HL-60 (cell line): ENCODE measurements at regions not wholly inside any gene's neighbourhood (a gene's known extent, or its start where the extent isn't known, plus 50 kb on each side); places are given as distances from the start of the nearest gene placed in this dataset.

ENCODE experiments used
- DNase-seq, 2 experiments: peaks; one replicate each; pipeline ENCODE4 v3.0.0-alpha.2; 2010 to 2020; ENCODE audit warnings: low read depth in 1 of 2, low spot score in 1 of 2
- H3K27ac ChIP-seq: fragments of 250-450 bp; sonication (Bioruptor Pico); replicated peaks from 2 replicates; pipeline ENCODE4 v1.5.1; 2020; ENCODE audit warnings: mild to moderate bottlenecking, moderate library complexity
- H3K27me3 ChIP-seq: fragments of 250-450 bp; sonication (Bioruptor Pico); 2 replicates; pipeline ENCODE4 v1.5.1; 2021; ENCODE audit warnings: mild to moderate bottlenecking, moderate library complexity; ENCODE audit not compliant: insufficient read depth, poor library complexity, severe bottlenecking
- H3K4me3 ChIP-seq: replicated peaks from 2 replicates; pipeline ENCODE4 v1.5.1; 2011; ENCODE audit warnings: mild to moderate bottlenecking, control low read depth, low read length; ENCODE audit not compliant: insufficient read depth
- CTCF ChIP-seq: IDR thresholded peaks from one replicate; pipeline ENCODE4 v1.5.1; 2011; ENCODE audit warnings: low read length, control low read depth, inconsistent platforms; ENCODE audit not compliant: insufficient read depth
- GABPA ChIP-seq: IDR thresholded peaks from 2 replicates; pipeline ENCODE4 v1.6.1; 2012; ENCODE audit warnings: low read depth
- POLR2AphosphoS5 ChIP-seq: IDR thresholded peaks from 2 replicates; pipeline ENCODE4 v1.6.1; 2012; ENCODE audit warnings: low read depth
- REST ChIP-seq: IDR thresholded peaks from 2 replicates; pipeline ENCODE4 v1.6.1; 2012; ENCODE audit warnings: low read depth; ENCODE audit not compliant: insufficient replicate concordance
- SPI1 ChIP-seq: IDR thresholded peaks from 2 replicates; pipeline ENCODE4 v1.6.1; 2012; ENCODE audit warnings: low read depth, mild to moderate bottlenecking, borderline replicate concordance

- no peak for TF ChIP-seq GABPA
- no peak for TF ChIP-seq SPI1
- TF ChIP-seq CTCF: no peak
- no peak for TF ChIP-seq REST
- no peak for TF ChIP-seq POLR2AphosphoS5
- no peak for DNase-seq
- H3K27ac ChIP-seq: no peak overlapping the region
- no peak overlapping the region for H3K4me3 ChIP-seq
- H3K27me3 ChIP-seq: peaks cover 4% of the 10 kb centered on the region
Observed at GRCh38 chr18:78457731-78458130, 521.9 kb upstream of the SALL3 start.

GRCh38 chr18:78458356-78458755 lies 521.3 kb upstream of the SALL3 start:
- DNase-seq: no peak
- no peak overlapping the region for H3K4me3 ChIP-seq
- no peak overlapping the region for H3K27ac ChIP-seq
- H3K27me3 ChIP-seq: peaks cover 4% of the 10 kb centered on the region
- TF ChIP-seq SPI1 (no peak), REST (no peak), POLR2AphosphoS5 (no peak), GABPA (no peak), CTCF (no peak)

- DNase-seq: no peak
Observed at GRCh38 chr18:78459668-78460067, 520.0 kb upstream of the SALL3 start.

More at GRCh38 chr18:78459668-78460067, 520.0 kb upstream of the SALL3 start:
- H3K4me3 ChIP-seq: no peak overlapping the region
- H3K27ac ChIP-seq: no peak overlapping the region
- TF ChIP-seq REST (no peak), SPI1 (no peak), POLR2AphosphoS5 (no peak), CTCF (no peak), GABPA (no peak)
- H3K27me3 ChIP-seq: peaks cover 4% of the 10 kb centered on the region
